Activated CD4-positive, alpha-beta memory T cell treated with anti-CD3 and anti-CD28 coated beads for 36 hours (primary cell): ENCODE measurements at regions not wholly inside any gene's neighbourhood (a gene's known extent, or its start where the extent isn't known, plus 50 kb on each side); places are given as distances from the start of the nearest gene placed in this dataset.

Experiments
- CTCF ChIA-PET: fragments of 350-600 bp; sonication (Branson Sonifier 250); formaldehyde crosslinking; loops from one replicate; lab custom pipeline; 2021; ENCODE audit warnings: antibody characterized with exemption, inconsistent platforms; lab: Charles Lee
- POLR2A ChIA-PET: fragments of 350-600 bp; sonication (Branson Sonifier 250); formaldehyde crosslinking; loops from one replicate; lab custom pipeline; 2021; ENCODE audit warnings: antibody characterized with exemption; lab: Charles Lee
- DNase-seq: peaks from one replicate; pipeline ENCODE4 v3.0.0-alpha.2; 2020
- H3K27ac Mint-ChIP-seq: one replicate; pipeline ENCODE4 v1.8.0; 2021; ENCODE audit warnings: mixed read lengths
- H3K27me3 Mint-ChIP-seq: one replicate; pipeline ENCODE4 v1.8.0; 2021; ENCODE audit warnings: mixed read lengths
- H3K36me3 Mint-ChIP-seq: one replicate; pipeline ENCODE4 v1.8.0; 2021; ENCODE audit warnings: mixed read lengths
- H3K4me1 Mint-ChIP-seq: one replicate; pipeline ENCODE4 v1.8.0; 2021; ENCODE audit warnings: low read depth, mixed read lengths
- H3K4me3 Mint-ChIP-seq: one replicate; pipeline ENCODE4 v1.8.0; 2021; ENCODE audit warnings: mild to moderate bottlenecking, mixed read lengths
- H3K9me3 Mint-ChIP-seq: one replicate; pipeline ENCODE4 v1.8.0; 2021; ENCODE audit warnings: mixed read lengths
- intact Hi-C: fragments of 100-400 bp; cut with micrococcal nuclease; formaldehyde crosslinking; loops from one replicate; pipeline ENCODE4 v1.15.1; 2023

DNA sequence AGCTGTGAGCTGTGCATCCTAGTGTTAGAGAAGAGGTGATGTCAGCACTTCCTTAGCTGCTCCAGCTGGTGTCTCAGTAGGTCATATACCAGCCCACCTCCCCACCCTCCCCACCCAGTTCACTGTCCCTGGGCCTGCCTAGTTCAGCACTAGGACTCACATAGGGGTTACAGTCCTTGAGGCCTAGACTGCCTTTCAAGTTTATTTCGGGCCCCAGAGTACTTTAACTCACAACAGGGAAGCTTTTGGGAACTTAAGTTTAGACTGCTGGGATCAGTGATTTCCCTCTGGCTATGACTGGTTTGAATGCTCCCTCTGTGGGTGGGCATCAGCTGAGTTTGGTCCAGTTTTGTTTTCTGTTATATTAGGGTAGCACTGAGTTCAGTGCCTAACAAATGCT is 139.2 kb upstream of the MMS22L start:
- DNase-seq = no peak
- no peaks in the 10 kb centered on the region for H3K4me1 Mint-ChIP-seq
- H3K4me3 Mint-ChIP-seq = no peak overlapping the region
- no peak overlapping the region for H3K27ac Mint-ChIP-seq
- H3K27me3 Mint-ChIP-seq = peaks cover 2% of the 10 kb centered on the region
- no peaks in the 10 kb centered on the region for H3K36me3 Mint-ChIP-seq
- intact Hi-C loops = no loop called here
- POLR2A ChIA-PET = no interaction called here
- CTCF ChIA-PET = no interaction called here
- H3K9me3 Mint-ChIP-seq = peaks cover 10% of the 10 kb centered on the region

GRCh38 chr6:97423190-97423589 is 140.2 kb upstream of the MMS22L start:
- no peaks in the 10 kb centered on the region for H3K36me3 Mint-ChIP-seq
- DNase-seq = no peak
- H3K9me3 Mint-ChIP-seq = peaks cover 10% of the 10 kb centered on the region
- no peak overlapping the region for H3K4me3 Mint-ChIP-seq
- H3K4me1 Mint-ChIP-seq = no peaks in the 10 kb centered on the region
- ChIA-PET POLR2A (no interaction called here), CTCF (no interaction called here)
- H3K27ac Mint-ChIP-seq = no peak overlapping the region
- no peaks in the 10 kb centered on the region for H3K27me3 Mint-ChIP-seq
- intact Hi-C loops = no loop called here

- Mint-ChIP-seq H3K27me3 (no peaks in the 10 kb centered on the region), H3K36me3 (no peaks in the 10 kb centered on the region), H3K9me3 (no peaks in the 10 kb centered on the region), H3K4me1 (no peaks in the 10 kb centered on the region), H3K27ac (no peak overlapping the region), H3K4me3 (no peak overlapping the region)
- ChIA-PET CTCF (no interaction called here), POLR2A (no interaction called here)
- no peak for DNase-seq
- intact Hi-C loops = no loop called here
Measured at GRCh38 chr6:97427648-97428047, 144.6 kb upstream of the MMS22L start.

DNA sequence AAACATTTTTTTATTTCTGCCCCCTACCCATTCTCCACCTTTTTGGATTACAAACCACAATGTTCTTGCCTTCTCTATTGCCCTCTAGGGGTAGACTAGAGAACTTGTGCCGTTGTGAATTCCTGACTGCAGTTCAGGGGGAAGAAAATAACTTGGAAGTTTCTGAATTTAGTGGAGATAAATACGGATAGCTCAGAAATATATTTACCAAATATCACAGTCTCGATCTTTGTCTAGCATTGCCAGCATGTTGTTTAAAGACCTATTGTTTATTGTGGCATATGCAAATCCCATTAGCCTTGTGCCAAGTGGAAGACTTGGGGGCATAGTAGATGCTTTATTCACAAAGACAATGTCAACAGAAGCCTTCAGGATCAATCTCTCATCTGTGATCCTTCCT is 154.1 kb upstream of the MMS22L start:
- ChIA-PET POLR2A (no interaction called here), CTCF (interaction anchor here (0.6 to 0.8 kb wide), 3 partner anchors 99 to 1682 kb away, joined by 3 to 6 read pairs (median 3); no protein-coding TSS in a partner anchor)
- Mint-ChIP-seq H3K36me3 (no peaks in the 10 kb centered on the region), H3K4me3 (no peak overlapping the region), H3K27ac (no peak overlapping the region), H3K4me1 (no peaks in the 10 kb centered on the region), H3K27me3 (peaks cover 5% of the 10 kb centered on the region), H3K9me3 (peaks cover 2% of the 10 kb centered on the region)
- no peak for DNase-seq
- intact Hi-C loops = no loop called here

DNA sequence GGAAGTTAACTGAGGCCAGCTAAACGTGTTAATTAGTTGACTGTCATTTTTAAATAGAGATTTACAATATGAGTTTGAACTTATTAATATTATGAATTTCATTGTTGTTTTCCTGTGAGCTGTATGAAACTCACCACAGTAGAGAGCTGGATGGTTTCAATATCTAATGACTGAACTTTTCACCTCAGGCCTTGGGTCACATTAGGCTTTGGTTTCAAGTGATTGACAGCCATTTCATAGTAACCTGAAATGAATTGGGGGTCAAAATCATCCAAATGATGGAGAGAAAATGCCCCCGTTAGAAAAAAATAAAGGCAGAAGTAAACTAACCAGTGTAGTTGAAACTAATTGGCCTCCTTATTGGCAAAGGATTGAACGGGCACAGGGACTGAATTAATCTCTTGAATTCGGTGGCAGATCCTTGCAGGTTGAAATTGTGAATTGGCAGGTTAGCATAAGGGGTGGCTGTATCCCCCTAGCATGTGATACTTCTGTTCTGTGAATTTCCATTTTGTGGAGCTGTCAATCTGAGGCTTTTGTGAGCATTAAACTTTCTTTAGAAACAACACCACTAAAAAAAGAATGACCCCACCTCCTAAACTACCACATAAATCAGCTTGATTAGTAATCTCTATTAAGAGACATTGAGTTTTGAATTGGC is 155.1 kb upstream of the MMS22L start:
- peaks cover 2% of the 10 kb centered on the region for H3K9me3 Mint-ChIP-seq
- H3K4me3 Mint-ChIP-seq = no peak overlapping the region
- H3K27me3 Mint-ChIP-seq = peaks cover 5% of the 10 kb centered on the region
- intact Hi-C loops = no loop called here
- no peak for DNase-seq
- no peak overlapping the region for H3K27ac Mint-ChIP-seq
- ChIA-PET CTCF (interaction anchor here (0.7 kb wide), 1 partner anchor 98 kb away, joined by 3 read pairs; no protein-coding TSS in a partner anchor), POLR2A (no interaction called here)
- H3K36me3 Mint-ChIP-seq = no peaks in the 10 kb centered on the region
- no peaks in the 10 kb centered on the region for H3K4me1 Mint-ChIP-seq

DNA sequence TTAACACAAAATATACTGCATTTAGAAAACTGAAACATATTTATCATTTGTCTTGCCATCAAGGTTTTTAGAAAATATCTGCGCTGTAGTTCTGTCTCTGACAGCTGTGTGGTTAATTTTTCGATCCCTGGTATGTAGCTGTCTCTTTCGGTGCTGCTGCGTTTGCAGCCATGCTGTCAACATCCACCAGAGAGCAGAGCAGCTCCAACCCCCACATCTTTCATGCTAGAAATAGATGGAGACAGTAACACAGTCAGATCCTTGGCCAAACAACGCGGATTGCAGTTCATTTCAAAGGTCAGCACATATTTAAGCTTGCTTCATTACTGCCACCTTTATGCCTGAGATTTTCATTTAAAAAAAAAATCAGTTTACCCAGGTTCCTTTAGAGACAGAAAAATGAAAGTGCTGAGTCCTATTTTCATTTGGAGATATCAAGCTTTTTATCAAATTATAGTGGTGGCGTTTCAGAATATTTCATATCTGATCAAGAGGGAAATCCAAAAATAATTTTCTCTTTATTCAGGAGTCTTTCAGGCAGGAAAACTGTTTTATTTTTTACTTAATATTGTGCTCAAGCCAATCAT is 157.7 kb upstream of the MMS22L start:
- H3K27ac Mint-ChIP-seq = no peak overlapping the region
- intact Hi-C loops = no loop called here
- no peaks in the 10 kb centered on the region for H3K36me3 Mint-ChIP-seq
- peaks cover 5% of the 10 kb centered on the region for H3K27me3 Mint-ChIP-seq
- H3K9me3 Mint-ChIP-seq = no peaks in the 10 kb centered on the region
- ChIA-PET CTCF (interaction anchor here (1.7 kb wide), 1 partner anchor 1679 kb away, joined by 4 read pairs; no protein-coding TSS in a partner anchor), POLR2A (no interaction called here)
- H3K4me1 Mint-ChIP-seq = no peaks in the 10 kb centered on the region
- DNase-seq = no peak
- no peak overlapping the region for H3K4me3 Mint-ChIP-seq

GRCh38 chr6:97443408-97444080 is 160.5 kb upstream of the MMS22L start:
- Mint-ChIP-seq H3K4me1 (no peaks in the 10 kb centered on the region), H3K27ac (no peak overlapping the region), H3K4me3 (no peak overlapping the region), H3K9me3 (no peaks in the 10 kb centered on the region), H3K36me3 (no peaks in the 10 kb centered on the region), H3K27me3 (peaks cover 5% of the 10 kb centered on the region)
- no peak for DNase-seq
- CTCF ChIA-PET = no interaction called here
- POLR2A ChIA-PET = interaction anchor here (0.7 kb wide), 1 partner anchor 15 kb away, joined by 3 read pairs; no protein-coding TSS in a partner anchor
- intact Hi-C loops = no loop called here

GRCh38 chr6:97445407-97445806 is 162.4 kb upstream of the MMS22L start:
- intact Hi-C loops = no loop called here

DNA sequence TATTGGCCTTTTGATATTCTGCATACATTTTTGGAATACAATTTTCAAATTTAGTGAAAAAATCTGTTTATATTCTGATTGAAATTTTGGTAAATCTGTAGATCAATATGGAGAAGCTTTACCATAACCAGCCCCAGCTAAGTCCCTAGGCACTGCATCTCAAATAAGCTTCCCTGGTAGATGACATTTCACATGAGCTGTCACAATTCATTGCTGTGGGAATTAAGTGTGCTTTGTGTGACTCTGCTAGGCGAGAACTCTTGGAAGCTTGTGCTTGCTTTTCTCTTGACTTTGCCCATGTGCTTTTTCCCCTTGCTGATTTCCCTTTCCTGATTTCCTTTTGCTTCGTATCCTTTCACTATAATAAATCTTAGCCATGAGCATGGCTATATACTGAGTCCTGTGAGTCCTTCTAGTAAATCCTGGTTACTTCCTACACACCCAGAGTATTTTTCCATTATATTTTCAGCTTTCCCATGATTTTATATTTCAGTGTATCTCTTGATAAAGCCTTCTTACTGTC is 166.5 kb upstream of the MMS22L start:
- no peak overlapping the region for H3K4me3 Mint-ChIP-seq
- H3K9me3 Mint-ChIP-seq = no peaks in the 10 kb centered on the region
- H3K4me1 Mint-ChIP-seq = no peaks in the 10 kb centered on the region
- CTCF ChIA-PET = no interaction called here
- H3K36me3 Mint-ChIP-seq = no peaks in the 10 kb centered on the region
- POLR2A ChIA-PET = no interaction called here
- peaks cover 2% of the 10 kb centered on the region for H3K27me3 Mint-ChIP-seq
- H3K27ac Mint-ChIP-seq = no peak overlapping the region
- DNase-seq = no peak
- intact Hi-C loops = no loop called here

More at GRCh38 chr6:97445407-97445806, 162.4 kb upstream of the MMS22L start:
- no peak for DNase-seq
- no peaks in the 10 kb centered on the region for H3K36me3 Mint-ChIP-seq
- peaks cover 5% of the 10 kb centered on the region for H3K27me3 Mint-ChIP-seq
- H3K27ac Mint-ChIP-seq = no peak overlapping the region
- CTCF ChIA-PET = no interaction called here
- H3K9me3 Mint-ChIP-seq = no peaks in the 10 kb centered on the region
- H3K4me3 Mint-ChIP-seq = no peak overlapping the region
- no peaks in the 10 kb centered on the region for H3K4me1 Mint-ChIP-seq
- POLR2A ChIA-PET = no interaction called here

DNA sequence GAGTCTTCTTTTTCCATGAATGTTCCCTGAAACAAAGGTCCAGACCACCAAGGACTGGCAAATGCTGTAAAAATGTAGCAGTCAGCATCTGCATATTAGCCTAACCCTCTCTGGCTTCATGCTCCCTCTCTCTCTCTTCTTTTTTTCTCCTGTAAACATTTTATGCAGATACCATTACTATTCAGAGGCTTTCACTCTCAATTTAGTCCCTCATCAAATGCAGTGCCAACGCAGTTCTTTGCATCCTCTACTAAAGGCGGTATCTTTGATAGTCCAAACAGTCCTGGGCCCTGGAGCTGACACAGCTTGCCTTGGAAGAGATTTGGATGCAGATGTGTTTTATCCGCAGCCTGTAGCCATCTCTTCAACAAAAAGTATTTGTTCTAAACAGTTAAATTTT is 167.1 kb upstream of the MMS22L start:
- peaks cover 2% of the 10 kb centered on the region for H3K27me3 Mint-ChIP-seq
- intact Hi-C loops = no loop called here
- CTCF ChIA-PET = no interaction called here
- no peak for DNase-seq
- H3K4me3 Mint-ChIP-seq = no peak overlapping the region
- H3K4me1 Mint-ChIP-seq = no peaks in the 10 kb centered on the region
- no peaks in the 10 kb centered on the region for H3K36me3 Mint-ChIP-seq
- POLR2A ChIA-PET = no interaction called here
- no peaks in the 10 kb centered on the region for H3K9me3 Mint-ChIP-seq
- H3K27ac Mint-ChIP-seq = no peak overlapping the region

DNA sequence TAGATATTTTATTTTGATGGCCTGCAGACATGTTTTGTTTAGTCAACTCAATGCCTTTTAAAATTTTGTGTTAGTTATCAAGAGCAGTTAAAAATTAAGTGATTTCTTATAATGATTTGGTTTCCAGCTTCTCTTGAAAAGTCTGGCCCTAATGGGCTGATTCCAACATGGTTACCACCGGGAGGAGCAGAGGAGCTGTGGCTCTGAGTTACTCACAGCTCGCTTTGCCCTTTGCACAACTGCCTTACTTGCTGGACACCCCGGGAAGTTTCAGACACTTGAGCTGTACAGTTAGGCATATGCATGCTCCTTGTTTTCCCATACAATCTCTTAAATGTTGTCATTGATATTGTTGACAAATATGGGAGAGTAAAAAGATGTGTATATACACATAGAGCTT is 173.1 kb upstream of the MMS22L start:
- intact Hi-C loops = no loop called here
- Mint-ChIP-seq H3K27ac (no peak overlapping the region), H3K9me3 (no peaks in the 10 kb centered on the region), H3K36me3 (no peaks in the 10 kb centered on the region), H3K4me3 (no peak overlapping the region), H3K4me1 (no peaks in the 10 kb centered on the region), H3K27me3 (no peaks in the 10 kb centered on the region)
- ChIA-PET POLR2A (no interaction called here), CTCF (no interaction called here)
- DNase-seq = no peak

DNA sequence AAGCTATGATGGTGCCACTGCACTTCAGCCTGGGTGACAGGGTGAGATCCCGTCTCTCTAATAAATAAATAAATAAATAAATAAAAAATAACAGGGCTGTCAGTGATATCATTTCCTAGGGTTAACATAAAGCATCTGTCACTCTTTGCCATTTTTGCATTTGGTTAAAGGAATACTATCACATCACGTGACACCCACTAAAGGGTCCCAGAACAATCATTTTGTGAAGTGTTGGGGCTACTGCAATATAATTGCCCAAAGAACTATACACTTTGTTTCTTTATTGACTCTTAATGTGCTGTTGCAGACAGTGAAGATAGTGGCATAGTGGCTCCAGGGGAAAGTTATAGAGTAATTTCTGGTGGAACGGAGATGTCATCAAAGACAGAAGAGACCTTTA is 176.5 kb upstream of the MMS22L start:
- no peak for DNase-seq
- intact Hi-C loops = no loop called here
- H3K4me3 Mint-ChIP-seq = no peak overlapping the region
- peaks cover 2% of the 10 kb centered on the region for H3K27me3 Mint-ChIP-seq
- no peak overlapping the region for H3K27ac Mint-ChIP-seq
- H3K9me3 Mint-ChIP-seq = no peaks in the 10 kb centered on the region
- H3K36me3 Mint-ChIP-seq = no peaks in the 10 kb centered on the region
- CTCF ChIA-PET = no interaction called here
- H3K4me1 Mint-ChIP-seq = no peaks in the 10 kb centered on the region
- POLR2A ChIA-PET = no interaction called here
